Peyer's patch (tissue), 4 donors: ENCODE measurements at regions not wholly inside any gene's neighbourhood (a gene's known extent, or its start where the extent isn't known, plus 50 kb on each side); places are given as distances from the start of the nearest gene placed in this dataset.

Source experiments
- CTCF ChIP-seq, 6 experiments: fragments of 450-650 bp in 4 of 6; fragments of 200-600 bp in 2 of 6; sonication (generic) in 1 of 6; IDR thresholded peaks; one replicate each; pipeline ENCODE4 v1.5.1; 2017 to 2019; ENCODE audit warnings: antibody characterized with exemption in 6 of 6, mild to moderate bottlenecking in 3 of 6, moderate library complexity in 1 of 6
- POLR2A ChIP-seq, 2 donors: fragments of 450-650 bp; IDR thresholded peaks; one replicate each; pipeline ENCODE4 v1.5.1; 2017; ENCODE audit warnings: antibody characterized with exemption in 2 of 2, mild to moderate bottlenecking in 2 of 2, moderate library complexity in 2 of 2

GRCh38 chr1:198056255-198056654, 100.5 kb upstream of the NEK7 start:
- no peak for TF ChIP-seq CTCF (IDR thresholded peaks at IDR 0.05)
- no peak for TF ChIP-seq POLR2A (IDR thresholded peaks at IDR 0.05)
